ENCODE measurements at regions not wholly inside any gene's neighbourhood (a gene's known extent, or its start where the extent isn't known, plus 50 kb on each side); places are given as distances from the start of the nearest gene placed in this dataset.

DNA sequence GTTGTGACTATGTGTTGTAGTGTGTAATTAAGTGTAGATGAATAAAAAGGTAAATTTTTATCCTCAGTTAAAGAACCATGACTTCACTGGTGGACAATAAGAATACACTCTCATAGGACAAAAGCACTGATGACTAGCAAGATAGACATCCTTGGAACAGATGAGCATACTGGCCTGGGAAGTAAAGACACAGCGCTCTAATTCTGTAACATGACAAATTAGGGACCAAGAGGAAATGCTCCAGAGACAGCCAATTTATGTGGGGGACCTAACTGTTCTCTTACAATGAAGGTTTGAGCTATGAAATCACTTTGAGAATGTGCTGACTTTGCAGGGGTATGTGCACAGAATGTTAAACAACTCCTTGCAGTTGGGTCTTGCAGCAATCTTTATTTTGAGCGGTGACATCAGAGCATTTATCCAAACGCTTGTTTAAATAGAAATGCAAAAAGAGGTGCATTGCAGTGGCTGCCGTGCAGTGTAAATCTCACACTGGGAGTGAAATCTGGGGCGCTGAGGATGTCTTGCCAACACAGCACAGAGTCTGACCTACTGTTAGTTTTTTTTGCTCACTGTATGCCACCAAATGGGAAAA is 109.3 kb downstream of the MAGEC2 start:
- intact Hi-C loops (cut with micrococcal nuclease) = no loop called here
- no TSS peak for BruUV-seq (replicated peaks)
- no peak for FAIRE-seq

More for the DNA sequence above, 109.3 kb downstream of the MAGEC2 start:
- H3K9me3 ChIP-seq (replicated peaks; ENCODE audit: control insufficient read depth, insufficient read depth, low read length) = no peaks in the 10 kb centered on the region
- no peaks in the 10 kb centered on the region for H3K36me3 ChIP-seq (ENCODE audit: control insufficient read depth in 2 of 2, extremely low read depth in 1 of 2, insufficient read depth in 2 of 2, low read length in 2 of 2)
- H3K27ac ChIP-seq (ENCODE audit: insufficient read depth, low read depth, low read length) = no peak overlapping the region
- CTCF ChIA-PET = no interaction called here
- dilution Hi-C loops (cut with MboI; ENCODE audit: extremely low pct_ligation_motif_present, low sequenced_read_pairs) = no loop called here
- H3K4me3 ChIP-seq (replicated peaks in 1 of 3; ENCODE audit: insufficient read depth in 1 of 3, low read depth in 1 of 3, low read length in 3 of 3) = no peak overlapping the region
- H3K4me1 ChIP-seq (ENCODE audit: control insufficient read depth, extremely low read depth, insufficient read depth, low read length) = no peaks in the 10 kb centered on the region
- no peak for DNase-seq (ENCODE audit: low read depth, low spot score)
- no peaks in the 10 kb centered on the region for H4K20me1 ChIP-seq (replicated peaks; ENCODE audit: control insufficient read depth, extremely low read depth, insufficient read depth, low read length)
- H3K79me2 ChIP-seq (ENCODE audit: control insufficient read depth, insufficient read depth, low read length) = no peaks in the 10 kb centered on the region
- no peaks in the 10 kb centered on the region for H3K27me3 ChIP-seq (ENCODE audit: control insufficient read depth in 2 of 2, insufficient read depth in 2 of 2, low read length in 2 of 2)
- TF ChIP-seq GATA2 (IDR thresholded peaks at IDR 0.05; ENCODE audit: insufficient read depth, insufficient read length, low read depth, low read length) = no peak
- TF ChIP-seq CTCF (IDR thresholded peaks at IDR 0.05; ENCODE audit: extremely low read depth in 1 of 2, insufficient read depth in 1 of 2, low read depth in 1 of 2, low read length in 2 of 2) = no peak
- TF ChIP-seq JUN (IDR thresholded peaks at IDR 0.05; ENCODE audit: borderline replicate concordance, insufficient read depth, insufficient read length, low read depth) = no peak
- TF ChIP-seq POLR2AphosphoS5 (IDR thresholded peaks at IDR 0.05; ENCODE audit: insufficient read depth, low read depth, low read length) = no peak
- no peak for TF ChIP-seq MYC (IDR thresholded peaks at IDR 0.05; ENCODE audit: low read depth, low read length)
- TF ChIP-seq POLR2A (IDR thresholded peaks at IDR 0.05; ENCODE audit: low read depth, low read length) = no peak
- TF ChIP-seq EZH2 (IDR thresholded peaks at IDR 0.05; ENCODE audit: borderline replicate concordance, low read depth, low read length, severe bottlenecking) = no peak
- no peak for TF ChIP-seq FOS (IDR thresholded peaks at IDR 0.05; ENCODE audit: borderline replicate concordance, insufficient read depth, low read length)
- no peak for TF ChIP-seq MAX (IDR thresholded peaks at IDR 0.05; ENCODE audit: insufficient read depth, insufficient read length)
- no peak overlapping the region for H3K9ac ChIP-seq (replicated peaks; ENCODE audit: extremely low read depth, insufficient read depth, low read length)
- H3K4me2 ChIP-seq (ENCODE audit: insufficient read depth, low read length) = no peak overlapping the region
- POLR2A ChIA-PET = no interaction called here
- no peak overlapping the region for H2AFZ ChIP-seq (ENCODE audit: low read depth, low read length)
- no peaks in the 10 kb centered on the region for H3K9me1 ChIP-seq (replicated peaks; ENCODE audit: control insufficient read depth, extremely low read depth, insufficient read depth, low read length)
